Activated CD4-positive, alpha-beta memory T cell treated with anti-CD3 and anti-CD28 coated beads, Interleukin-2, amount 10 ng/mL, durations not matched to agents 7 days and 5 days (primary cell): ENCODE measurements at regions not wholly inside any gene's neighbourhood (a gene's known extent, or its start where the extent isn't known, plus 50 kb on each side); places are given as distances from the start of the nearest gene placed in this dataset.
A peak's percentile ranks its signal among the peaks of the same experiment; 100 is the strongest.

Experiments used
- CTCF ChIA-PET: fragments of 350-600 bp; sonication (Branson Sonifier 250); formaldehyde crosslinking; loops from one replicate; lab custom pipeline; 2021; ENCODE audit warnings: antibody characterized with exemption, inconsistent platforms; lab: Charles Lee
- POLR2A ChIA-PET: fragments of 350-600 bp; sonication (Branson Sonifier 250); formaldehyde crosslinking; loops from one replicate; lab custom pipeline; 2021; ENCODE audit warnings: antibody characterized with exemption; lab: Charles Lee
- DNase-seq: peaks from one replicate; pipeline ENCODE4 v3.0.0-alpha.2; 2020
- H3K27ac Mint-ChIP-seq: one replicate; pipeline ENCODE4 v1.8.0; 2021; ENCODE audit warnings: mild to moderate bottlenecking, mixed read lengths
- H3K27me3 Mint-ChIP-seq: one replicate; pipeline ENCODE4 v1.8.0; 2021; ENCODE audit warnings: mixed read lengths
- H3K36me3 Mint-ChIP-seq: one replicate; pipeline ENCODE4 v1.8.0; 2021; ENCODE audit warnings: low read depth, mixed read lengths
- H3K4me1 Mint-ChIP-seq: one replicate; pipeline ENCODE4 v1.8.0; 2021; ENCODE audit warnings: mixed read lengths
- H3K4me3 Mint-ChIP-seq: one replicate; pipeline ENCODE4 v1.8.0; 2021; ENCODE audit warnings: mild to moderate bottlenecking, mixed read lengths
- H3K9me3 Mint-ChIP-seq: one replicate; pipeline ENCODE4 v1.8.0; 2021; ENCODE audit warnings: mixed read lengths

DNA sequence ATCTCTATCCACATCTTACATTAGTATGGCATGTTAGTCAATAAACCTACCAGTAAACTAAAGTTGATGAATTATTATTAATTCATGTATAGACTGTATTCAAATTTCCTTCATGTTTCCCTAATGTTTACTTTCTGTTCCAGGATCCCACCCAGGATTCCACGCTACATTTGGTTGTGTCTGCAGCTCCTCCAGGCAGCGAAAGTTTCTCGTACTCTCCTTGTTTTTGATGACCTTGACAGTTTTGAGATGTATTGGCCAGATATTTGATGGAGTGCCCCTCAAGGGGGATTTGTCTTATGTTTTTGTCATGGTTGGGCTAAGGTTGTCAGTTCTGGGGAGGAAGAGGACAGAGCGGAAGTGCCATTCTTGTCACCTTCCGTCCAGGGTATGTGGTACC is 445.2 kb upstream of the CDH4 start:
- no peaks in the 10 kb centered on the region for H3K4me1 Mint-ChIP-seq
- no peak for DNase-seq
- H3K4me3 Mint-ChIP-seq = no peak overlapping the region
- ChIA-PET CTCF (no interaction called here), POLR2A (no interaction called here)
- H3K27me3 Mint-ChIP-seq = no peaks in the 10 kb centered on the region
- H3K36me3 Mint-ChIP-seq = no peaks in the 10 kb centered on the region
- no peak overlapping the region for H3K27ac Mint-ChIP-seq
- H3K9me3 Mint-ChIP-seq = peaks cover 3% of the 10 kb centered on the region

DNA sequence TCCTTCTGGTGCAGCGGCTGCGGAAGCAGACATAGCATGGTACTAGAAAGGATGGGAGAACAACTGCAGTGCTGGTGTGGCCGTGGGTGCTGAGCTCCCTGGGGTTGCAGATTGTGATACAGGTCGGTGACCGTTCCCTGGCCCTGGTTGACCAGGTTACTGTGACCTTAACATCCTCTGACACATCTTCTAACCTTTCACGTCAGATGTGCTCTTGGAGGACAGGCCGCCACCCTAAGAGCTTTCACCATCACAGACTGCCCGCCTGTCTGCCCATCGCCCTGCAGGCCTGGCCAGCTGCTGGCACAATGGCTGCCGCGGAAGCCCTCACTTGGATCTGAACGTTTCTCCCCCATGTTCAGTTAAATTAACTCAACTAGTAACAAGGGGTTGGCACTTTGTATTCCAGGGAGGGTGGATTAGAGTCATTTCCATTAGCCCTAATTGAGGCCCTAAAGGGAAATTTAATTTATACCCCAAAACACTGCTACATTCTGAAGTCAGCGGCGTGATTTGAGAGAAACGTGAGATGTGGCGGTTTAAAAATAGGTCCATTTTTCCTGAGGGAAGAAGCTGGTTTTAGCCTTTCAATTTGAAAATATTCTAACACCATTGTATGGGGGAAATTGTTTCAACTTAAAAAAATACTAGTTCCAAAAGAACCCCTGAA is 443.9 kb upstream of the CDH4 start:
- Mint-ChIP-seq H3K9me3 (peaks cover 3% of the 10 kb centered on the region), H3K4me3 (no peak overlapping the region), H3K36me3 (no peaks in the 10 kb centered on the region), H3K27ac (no peak overlapping the region), H3K4me1 (no peaks in the 10 kb centered on the region), H3K27me3 (no peaks in the 10 kb centered on the region)
- CTCF ChIA-PET = no interaction called here
- POLR2A ChIA-PET = no interaction called here
- DNase-seq = no peak

DNA sequence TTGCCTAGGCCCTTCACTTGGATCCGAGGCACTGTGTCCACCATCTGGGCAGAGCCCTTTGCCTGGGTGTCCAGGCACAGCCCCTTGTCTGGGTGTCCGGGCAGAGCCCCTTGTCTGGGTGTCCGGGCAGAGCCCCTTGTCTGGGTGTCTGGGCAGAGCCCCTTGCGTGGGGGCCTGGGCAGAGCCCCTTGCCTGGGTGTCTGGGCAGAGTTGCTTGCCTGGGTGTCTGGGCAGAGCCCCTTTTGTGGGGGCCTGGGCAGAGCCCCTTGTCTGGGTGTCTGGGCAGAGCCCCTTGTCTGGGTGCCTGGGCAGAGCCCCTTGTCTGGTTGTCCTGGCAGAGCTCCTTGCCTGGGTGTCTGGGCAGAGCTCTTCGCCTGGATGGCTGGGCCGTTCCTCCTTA is 443.4 kb upstream of the CDH4 start:
- no peak overlapping the region for H3K27ac Mint-ChIP-seq
- DNase-seq = no peak
- no peaks in the 10 kb centered on the region for H3K27me3 Mint-ChIP-seq
- POLR2A ChIA-PET = no interaction called here
- H3K4me1 Mint-ChIP-seq = no peaks in the 10 kb centered on the region
- H3K4me3 Mint-ChIP-seq = no peak overlapping the region
- peaks cover 3% of the 10 kb centered on the region for H3K9me3 Mint-ChIP-seq
- H3K36me3 Mint-ChIP-seq = no peaks in the 10 kb centered on the region
- CTCF ChIA-PET = no interaction called here

DNA sequence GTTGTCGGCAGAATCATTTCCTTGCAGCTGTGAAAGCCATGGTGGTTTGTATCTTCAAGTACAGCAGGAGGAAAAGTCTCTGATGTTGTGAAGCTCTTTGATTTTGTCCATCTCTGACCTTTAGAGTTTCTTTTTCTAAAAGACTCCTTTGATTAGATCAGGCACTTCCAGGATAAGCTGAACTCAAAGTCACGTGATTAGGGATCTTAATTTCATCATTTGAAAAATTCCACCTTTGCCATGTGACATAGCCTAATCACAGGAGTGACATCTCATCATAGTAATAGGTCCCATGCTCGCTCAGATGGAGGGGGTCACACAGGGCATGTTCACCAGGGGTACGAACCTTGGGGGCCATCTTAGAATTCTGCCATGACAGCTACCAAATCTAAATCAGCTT is 441.5 kb upstream of the CDH4 start:
- H3K27ac Mint-ChIP-seq = no peak overlapping the region
- H3K36me3 Mint-ChIP-seq = no peaks in the 10 kb centered on the region
- H3K4me3 Mint-ChIP-seq = no peak overlapping the region
- CTCF ChIA-PET = no interaction called here
- POLR2A ChIA-PET = no interaction called here
- H3K27me3 Mint-ChIP-seq = no peaks in the 10 kb centered on the region
- peaks cover 3% of the 10 kb centered on the region for H3K9me3 Mint-ChIP-seq
- DNase-seq = no peak
- no peaks in the 10 kb centered on the region for H3K4me1 Mint-ChIP-seq

DNA sequence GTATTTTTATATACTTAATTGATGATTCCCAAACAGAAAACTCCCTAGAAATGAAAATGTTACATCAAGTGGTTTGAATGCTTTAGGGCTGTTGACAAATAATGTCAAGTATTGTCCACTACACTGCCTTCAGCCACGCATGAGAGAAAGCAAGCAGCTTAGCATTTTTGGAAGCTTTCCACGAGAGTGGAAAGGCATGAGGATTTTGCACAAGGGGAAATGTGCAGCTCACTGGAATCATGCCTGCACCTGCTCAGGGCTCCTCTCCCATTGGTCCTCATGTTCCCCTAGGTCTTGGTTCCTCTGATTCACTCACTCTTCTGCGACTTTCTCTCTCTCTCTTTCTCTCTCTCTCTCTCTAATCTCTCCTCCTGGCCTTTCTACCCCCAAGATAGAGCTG is 439.5 kb upstream of the CDH4 start:
- ChIA-PET POLR2A (no interaction called here), CTCF (no interaction called here)
- Mint-ChIP-seq H3K27me3 (no peaks in the 10 kb centered on the region), H3K4me1 (no peaks in the 10 kb centered on the region), H3K9me3 (peaks cover 13% of the 10 kb centered on the region), H3K36me3 (no peaks in the 10 kb centered on the region), H3K4me3 (no peak overlapping the region), H3K27ac (no peak overlapping the region)
- no peak for DNase-seq

DNA sequence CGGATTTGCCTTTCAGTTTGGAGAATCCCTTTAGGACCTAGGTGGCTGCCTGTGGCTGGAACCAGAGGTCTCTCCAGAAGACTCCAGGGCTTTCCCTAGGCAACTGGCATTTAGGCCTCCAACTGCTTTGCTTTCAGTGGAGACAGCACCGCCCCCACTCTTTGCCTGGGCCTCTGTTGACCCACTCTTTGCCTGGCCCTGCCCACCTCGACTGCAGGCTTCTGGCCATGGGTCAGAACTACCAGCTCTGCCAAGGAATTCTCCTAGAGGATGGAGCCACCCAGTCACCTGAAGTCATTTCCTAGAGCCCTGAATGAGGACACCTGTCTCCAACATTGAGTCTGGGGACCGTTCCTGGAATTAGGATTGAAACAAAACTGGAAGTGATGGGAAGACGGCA is 439.0 kb upstream of the CDH4 start:
- Mint-ChIP-seq H3K36me3 (no peaks in the 10 kb centered on the region), H3K4me1 (no peaks in the 10 kb centered on the region), H3K27ac (no peak overlapping the region), H3K27me3 (no peaks in the 10 kb centered on the region), H3K4me3 (no peak overlapping the region), H3K9me3 (peaks cover 13% of the 10 kb centered on the region)
- ChIA-PET POLR2A (no interaction called here), CTCF (no interaction called here)
- no peak for DNase-seq

DNA sequence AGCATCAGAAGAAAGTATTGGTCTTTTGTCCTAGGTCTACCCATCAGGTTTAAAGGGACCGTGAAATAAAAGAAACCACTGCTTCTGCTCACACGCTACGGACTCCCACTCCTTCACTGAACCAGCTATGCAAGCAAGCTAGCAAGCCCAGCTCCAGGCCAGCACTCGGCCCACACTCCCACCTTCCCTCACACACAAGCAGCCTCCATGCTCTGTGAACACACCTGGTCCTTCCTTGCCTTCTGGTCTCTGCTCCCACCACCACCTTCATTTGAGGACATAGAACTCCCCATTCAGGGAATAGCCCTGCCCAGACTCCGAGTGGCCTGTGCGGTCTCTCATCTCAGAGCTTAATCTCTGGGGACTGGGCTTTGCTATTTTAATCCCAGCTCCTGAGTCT is 436.4 kb upstream of the CDH4 start:
- DNase-seq = no peak
- H3K4me1 Mint-ChIP-seq = peaks cover 2% of the 10 kb centered on the region
- H3K9me3 Mint-ChIP-seq = peaks cover 14% of the 10 kb centered on the region
- no peak overlapping the region for H3K27ac Mint-ChIP-seq
- no peak overlapping the region for H3K4me3 Mint-ChIP-seq
- ChIA-PET CTCF (no interaction called here), POLR2A (no interaction called here)
- no peaks in the 10 kb centered on the region for H3K27me3 Mint-ChIP-seq
- no peaks in the 10 kb centered on the region for H3K36me3 Mint-ChIP-seq

DNA sequence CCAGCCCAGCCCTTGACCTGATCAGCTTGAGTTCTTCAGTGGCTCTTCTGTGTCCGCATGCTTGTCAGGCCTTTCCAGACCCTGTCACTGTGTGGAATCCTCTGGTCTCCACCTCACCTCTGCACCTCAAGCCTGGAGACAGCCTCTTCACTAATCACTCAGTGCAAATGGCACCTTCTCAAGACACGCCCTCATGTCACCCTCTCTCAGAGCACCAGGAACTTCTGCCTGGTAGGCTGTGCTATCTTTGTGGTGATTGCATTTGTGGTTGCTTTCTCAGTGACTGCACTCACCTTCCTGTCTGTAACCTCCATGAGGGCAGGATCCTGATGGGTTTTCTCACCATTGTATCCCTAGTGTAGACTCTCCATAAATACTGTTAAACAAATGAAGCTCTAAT is 435.2 kb upstream of the CDH4 start:
- Mint-ChIP-seq H3K27ac (no peak overlapping the region), H3K36me3 (no peaks in the 10 kb centered on the region), H3K4me1 (peaks cover 7% of the 10 kb centered on the region), H3K9me3 (peaks cover 14% of the 10 kb centered on the region), H3K4me3 (no peak overlapping the region), H3K27me3 (peaks cover 2% of the 10 kb centered on the region)
- POLR2A ChIA-PET = no interaction called here
- no peak for DNase-seq
- CTCF ChIA-PET = no interaction called here

DNA sequence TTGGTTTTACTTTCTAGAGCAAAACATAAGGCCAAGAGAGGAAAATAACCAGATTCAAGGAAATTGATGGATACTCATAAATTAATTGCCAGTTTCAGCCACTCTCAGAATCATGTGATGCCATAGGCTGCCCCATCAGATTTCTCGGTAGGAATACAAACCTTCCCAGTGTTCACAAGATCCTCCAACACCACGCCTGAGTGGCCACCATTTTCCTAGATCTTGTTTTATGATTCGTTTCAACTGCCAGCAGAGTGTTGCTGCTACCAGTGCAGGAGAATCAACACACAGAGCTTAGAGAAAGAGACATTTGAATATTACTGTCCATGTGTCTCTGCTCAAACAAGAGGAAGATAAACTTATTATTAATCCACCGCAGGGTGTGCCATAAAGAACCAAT is 434.2 kb upstream of the CDH4 start:
- H3K9me3 Mint-ChIP-seq = peaks cover 14% of the 10 kb centered on the region
- ChIA-PET POLR2A (no interaction called here), CTCF (no interaction called here)
- peaks cover 7% of the 10 kb centered on the region for H3K4me1 Mint-ChIP-seq
- peaks cover 2% of the 10 kb centered on the region for H3K27me3 Mint-ChIP-seq
- H3K27ac Mint-ChIP-seq = no peak overlapping the region
- H3K36me3 Mint-ChIP-seq = no peaks in the 10 kb centered on the region
- no peak for DNase-seq
- H3K4me3 Mint-ChIP-seq = no peak overlapping the region

DNA sequence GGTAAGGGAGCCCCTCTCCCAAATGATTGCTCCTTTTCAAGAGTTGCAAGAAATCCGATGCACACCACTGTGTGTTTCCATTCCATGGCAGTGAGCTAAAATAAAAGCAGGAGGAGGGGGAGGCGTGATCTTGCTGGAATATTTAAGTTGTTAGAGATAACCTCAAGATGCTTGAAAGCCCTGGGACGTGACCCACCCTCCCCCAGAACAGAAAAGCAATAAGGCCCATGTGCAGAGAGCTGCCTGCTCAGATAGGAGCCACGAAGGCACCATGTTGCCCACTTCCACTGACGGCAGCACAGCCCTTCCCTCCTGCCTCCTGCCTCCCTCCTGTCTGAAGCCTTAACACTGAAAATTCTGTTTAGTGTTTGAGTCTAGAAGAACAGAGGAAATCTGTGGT is 432.6 kb upstream of the CDH4 start:
- Mint-ChIP-seq H3K9me3 (peaks cover 14% of the 10 kb centered on the region), H3K4me3 (no peak overlapping the region), H3K27ac (no peak overlapping the region), H3K27me3 (peaks cover 2% of the 10 kb centered on the region), H3K36me3 (no peaks in the 10 kb centered on the region), H3K4me1 (peaks cover 7% of the 10 kb centered on the region)
- ChIA-PET POLR2A (no interaction called here), CTCF (no interaction called here)
- DNase-seq = no peak

DNA sequence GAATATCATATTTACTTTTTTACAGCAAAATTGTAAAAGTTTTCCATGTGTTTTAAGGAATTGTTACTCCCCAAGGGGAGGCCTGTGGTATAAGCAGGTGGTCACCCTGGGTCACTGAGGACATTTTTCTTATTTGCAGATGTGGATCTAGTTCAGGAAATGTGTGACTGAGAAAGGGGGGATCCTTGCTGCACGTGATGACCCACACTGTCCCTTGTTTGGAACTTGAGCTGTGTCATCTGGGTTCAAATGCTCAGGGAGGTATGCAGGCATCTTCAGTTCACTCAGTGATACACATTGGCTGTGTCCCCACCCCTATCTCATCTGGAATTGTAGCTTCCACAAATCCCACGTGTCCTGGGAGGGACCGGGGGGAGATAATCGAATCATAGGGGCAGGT is 431.9 kb upstream of the CDH4 start:
- CTCF ChIA-PET = no interaction called here
- no peaks in the 10 kb centered on the region for H3K36me3 Mint-ChIP-seq
- peaks cover 7% of the 10 kb centered on the region for H3K4me1 Mint-ChIP-seq
- DNase-seq = no peak
- POLR2A ChIA-PET = no interaction called here
- H3K27ac Mint-ChIP-seq = no peak overlapping the region
- peaks cover 2% of the 10 kb centered on the region for H3K27me3 Mint-ChIP-seq
- peaks cover 14% of the 10 kb centered on the region for H3K9me3 Mint-ChIP-seq
- no peak overlapping the region for H3K4me3 Mint-ChIP-seq

DNA sequence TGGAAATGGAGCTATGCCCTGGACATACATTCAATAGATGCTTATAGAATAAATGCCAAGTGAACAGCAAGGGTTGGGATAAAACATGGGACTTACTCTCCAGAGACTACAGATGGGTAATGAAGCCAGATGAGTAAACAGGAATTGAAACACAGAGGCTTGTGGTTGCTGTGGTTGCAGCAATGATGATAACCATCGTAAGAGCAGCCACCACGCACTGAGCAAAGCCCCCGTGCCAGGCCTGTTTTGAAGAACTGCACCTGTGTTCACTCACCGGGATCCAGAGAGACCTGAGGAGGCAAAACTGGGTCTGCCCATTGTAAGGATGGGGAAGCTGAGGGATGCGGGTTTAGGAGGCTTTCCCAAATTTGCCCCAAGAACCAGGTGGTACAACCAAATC is 431.1 kb upstream of the CDH4 start:
- peak; percentile 19 for DNase-seq
- ChIA-PET POLR2A (no interaction called here), CTCF (no interaction called here)
- Mint-ChIP-seq H3K36me3 (no peaks in the 10 kb centered on the region), H3K4me3 (no peak overlapping the region), H3K4me1 (peaks cover 7% of the 10 kb centered on the region), H3K9me3 (peaks cover 14% of the 10 kb centered on the region), H3K27ac (no peak overlapping the region), H3K27me3 (peaks cover 2% of the 10 kb centered on the region)

DNA sequence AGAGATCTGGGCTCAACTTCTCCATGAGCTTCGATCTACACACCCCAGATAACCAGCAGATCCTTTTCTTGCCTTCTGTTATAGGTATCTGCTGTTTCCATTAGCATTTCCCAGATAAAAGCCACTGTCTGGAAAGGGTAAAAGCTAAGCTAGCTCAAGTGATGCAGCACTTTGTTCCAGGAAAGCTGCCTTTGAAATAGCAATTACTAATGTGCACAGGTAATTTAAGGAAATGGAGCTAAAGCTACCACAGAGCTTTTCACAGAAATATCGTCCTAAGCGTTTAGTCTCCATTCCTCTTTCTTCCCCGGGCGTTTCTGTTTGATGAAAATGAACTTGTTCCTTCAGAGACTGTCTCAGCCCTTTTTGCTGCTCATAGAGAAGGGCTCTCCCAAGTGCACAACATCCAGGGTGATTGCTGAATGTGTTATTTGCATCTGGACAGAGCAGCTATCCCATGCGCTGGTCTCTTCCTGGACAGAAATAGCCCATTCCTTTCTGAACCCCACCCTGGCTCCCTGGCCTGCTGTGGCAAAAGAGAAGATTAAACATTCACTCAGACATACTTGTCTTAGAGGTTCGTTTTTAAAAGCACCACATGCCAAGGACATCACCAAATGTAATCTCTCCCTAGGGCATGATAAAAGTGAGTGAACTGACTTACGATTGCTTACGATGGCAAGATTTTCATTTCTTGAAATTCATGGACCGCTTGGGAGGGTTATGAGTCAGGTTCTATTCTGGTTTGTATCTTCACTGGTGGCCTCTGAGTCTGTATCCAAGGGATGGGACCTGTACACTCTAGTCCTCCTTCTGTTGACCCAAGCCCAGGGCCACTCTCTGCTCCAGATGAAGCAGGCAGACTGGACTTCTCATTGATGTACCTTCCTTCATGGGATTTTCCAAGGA is 429.1 kb upstream of the CDH4 start:
- ChIA-PET CTCF (no interaction called here), POLR2A (no interaction called here)
- H3K9me3 Mint-ChIP-seq = peaks cover 3% of the 10 kb centered on the region
- peaks cover 7% of the 10 kb centered on the region for H3K4me1 Mint-ChIP-seq
- H3K36me3 Mint-ChIP-seq = no peaks in the 10 kb centered on the region
- H3K4me3 Mint-ChIP-seq = no peak overlapping the region
- H3K27me3 Mint-ChIP-seq = peaks cover 2% of the 10 kb centered on the region
- H3K27ac Mint-ChIP-seq = no peak overlapping the region
- no peak for DNase-seq

DNA sequence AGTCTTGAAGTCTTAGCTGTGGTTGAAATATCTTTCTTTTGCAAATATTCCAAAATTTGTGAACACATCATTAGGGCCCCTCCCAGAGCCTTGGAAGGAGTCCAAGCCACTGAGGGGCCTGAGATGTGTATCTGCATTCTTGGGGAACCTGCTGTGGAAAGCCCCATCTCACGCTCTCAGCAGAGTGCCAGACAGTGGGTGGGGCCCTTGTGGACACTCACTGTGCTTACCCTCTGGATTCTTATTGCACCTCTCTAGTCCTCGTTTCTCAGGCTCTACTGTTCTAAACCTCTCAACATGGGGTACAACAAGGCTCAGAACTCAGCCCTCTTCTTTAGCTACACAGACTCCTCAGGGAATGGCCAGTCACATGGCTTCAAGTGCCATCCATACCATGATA is 416.2 kb upstream of the CDH4 start:
- POLR2A ChIA-PET = no interaction called here

More for the DNA sequence above, 416.2 kb upstream of the CDH4 start:
- DNase-seq = no peak
- Mint-ChIP-seq H3K4me1 (no peaks in the 10 kb centered on the region), H3K9me3 (no peaks in the 10 kb centered on the region), H3K4me3 (no peak overlapping the region), H3K36me3 (no peaks in the 10 kb centered on the region), H3K27me3 (no peaks in the 10 kb centered on the region), H3K27ac (no peak overlapping the region)
- CTCF ChIA-PET = no interaction called here
